IMR-90 (cell line): ENCODE measurements at regions not wholly inside any gene's neighbourhood (a gene's known extent, or its start where the extent isn't known, plus 50 kb on each side); places are given as distances from the start of the nearest gene placed in this dataset.

Source experiments
- ATAC-seq: fragments of 200-7000 bp; cut with Tn5 transposase; 2 replicates; pipeline ENCODE4 v1.9.1; 2020; ENCODE audit warnings: low read depth, mild to moderate bottlenecking, moderate library complexity
- BruUV-seq: library from RNA; stranded (reverse); fragments of 400-500 nt; replicated peaks from 2 replicates; lab custom pipeline; 2021; lab: Mats Ljungman, UMichigan
- CTCF ChIA-PET: fragments of 300-600 bp; formaldehyde crosslinking; extraction: SDS; loops from one replicate; lab custom pipeline; 2021; ENCODE audit warnings: antibody characterized with exemption; lab: Yijun Ruan, JAX
- POLR2A ChIA-PET: fragments of 300-600 bp; sonication (Branson Sonifier 250); formaldehyde crosslinking; loops from one replicate; lab custom pipeline; 2022; ENCODE audit warnings: antibody characterized with exemption; ENCODE audit not compliant: unreplicated experiment; lab: Charles Lee
- DNase-seq: peaks from one replicate; pipeline ENCODE4 v3.0.0; 2013
- H2AFZ ChIP-seq: replicated peaks from 2 replicates; pipeline ENCODE3; 2013; ENCODE audit warnings: low read length, mild to moderate bottlenecking; ENCODE audit not compliant: poor library complexity
- H2AK5ac ChIP-seq: 2 replicates; pipeline ENCODE4 v1.6.1; 2013; ENCODE audit warnings: low read depth, low read length, inconsistent platforms
- H2AK9ac ChIP-seq: replicated peaks from 2 replicates; pipeline ENCODE3; 2013; ENCODE audit warnings: mild to moderate bottlenecking, low read depth, low read length, moderate library complexity; ENCODE audit not compliant: poor library complexity
- H2BK120ac ChIP-seq: 2 replicates; pipeline ENCODE4 v1.6.1; 2013; ENCODE audit warnings: low read depth, low read length, inconsistent platforms
- H2BK15ac ChIP-seq: 3 replicates; pipeline ENCODE4 v1.6.1; 2013; ENCODE audit warnings: low read depth, low read length, inconsistent platforms
- H2BK20ac ChIP-seq: 2 replicates; pipeline ENCODE4 v1.6.1; 2013; ENCODE audit warnings: low read depth, mild to moderate bottlenecking, inconsistent platforms, low read length, moderate library complexity
- H2BK5ac ChIP-seq: 2 replicates; pipeline ENCODE4 v1.6.1; 2013; ENCODE audit warnings: mild to moderate bottlenecking, low read depth, low read length, inconsistent platforms; ENCODE audit not compliant: poor library complexity, severe bottlenecking
- H3K14ac ChIP-seq: replicated peaks from 2 replicates; pipeline ENCODE4 v1.6.1; 2013; ENCODE audit warnings: low read depth, low read length, inconsistent platforms
- H3K18ac ChIP-seq: 2 replicates; pipeline ENCODE4 v1.6.1; 2013; ENCODE audit warnings: low read depth, low read length, control low read depth
- H3K23ac ChIP-seq: 2 replicates; pipeline ENCODE4 v1.6.1; 2013; ENCODE audit warnings: low read depth, low read length, inconsistent platforms
- H3K27ac ChIP-seq: 2 replicates; pipeline ENCODE4 v1.5.1; 2013; ENCODE audit warnings: mild to moderate bottlenecking, control low read depth, low read length; ENCODE audit not compliant: insufficient read depth
- H3K27me3 ChIP-seq: 2 replicates; pipeline ENCODE4 v1.6.1; 2013; ENCODE audit warnings: low read length; ENCODE audit not compliant: control insufficient read depth, insufficient read depth
- H3K36me3 ChIP-seq: 2 replicates; pipeline ENCODE4 v1.6.1; 2013; ENCODE audit warnings: low read length, mixed read lengths; ENCODE audit not compliant: control insufficient read depth, insufficient read depth
- H3K4ac ChIP-seq: 2 replicates; pipeline ENCODE4 v1.6.1; 2013; ENCODE audit warnings: low read depth, low read length, inconsistent platforms
- H3K4me1 ChIP-seq: 2 replicates; pipeline ENCODE4 v1.6.1; 2013; ENCODE audit warnings: low read length, mixed read lengths; ENCODE audit not compliant: control insufficient read depth, insufficient read depth
- H3K4me2 ChIP-seq: 2 replicates; pipeline ENCODE4 v1.6.1; 2013; ENCODE audit warnings: low read depth, mild to moderate bottlenecking, control low read depth, low read length, moderate library complexity
- H3K4me3 ChIP-seq: 2 replicates; pipeline ENCODE4 v1.5.1; 2013; ENCODE audit warnings: low read depth, mild to moderate bottlenecking, control low read depth, low read length, moderate library complexity; ENCODE audit not compliant: insufficient read depth
- H3K56ac ChIP-seq: 2 replicates; pipeline ENCODE4 v1.6.1; 2013; ENCODE audit warnings: low read length, inconsistent platforms; ENCODE audit not compliant: insufficient read depth; ENCODE audit errors: extremely low read depth
- H3K79me1 ChIP-seq, 2 experiments: 2 replicates each; pipeline ENCODE4 v1.6.1; 2013; ENCODE audit warnings: low read length in 2 of 2, inconsistent platforms in 1 of 2, low read depth in 1 of 2
- H3K9ac ChIP-seq: 2 replicates; pipeline ENCODE4 v1.6.1; 2013; ENCODE audit warnings: low read depth, low read length, control low read depth
- H3K9me1 ChIP-seq: 2 replicates; pipeline ENCODE4 v1.6.1; 2013; ENCODE audit warnings: low read length, inconsistent platforms; ENCODE audit not compliant: insufficient read depth
- H3K9me3 ChIP-seq: 2 replicates; pipeline ENCODE4 v1.6.1; 2013; ENCODE audit warnings: low read length; ENCODE audit not compliant: control insufficient read depth, insufficient read depth
- H4K20me1 ChIP-seq: 2 replicates; pipeline ENCODE4 v1.6.1; 2013; ENCODE audit warnings: low read length, inconsistent platforms; ENCODE audit not compliant: insufficient read depth
- H4K5ac ChIP-seq: 2 replicates; pipeline ENCODE4 v1.6.1; 2013; ENCODE audit warnings: mild to moderate bottlenecking, low read depth, low read length, control low read depth
- H4K8ac ChIP-seq, 2 experiments: 2 replicates each; pipeline ENCODE4 v1.6.1; 2013; ENCODE audit warnings: low read depth in 2 of 2, low read length in 2 of 2, control low read depth in 1 of 2, inconsistent platforms in 1 of 2
- H4K91ac ChIP-seq: 2 replicates; pipeline ENCODE4 v1.6.1; 2013; ENCODE audit warnings: low read depth, low read length, inconsistent platforms; ENCODE audit not compliant: insufficient read depth
- BHLHE40 ChIP-seq: fragments of 150-350 bp; IDR thresholded peaks from 2 replicates; pipeline ENCODE4 v1.6.1; 2016; ENCODE audit warnings: mild to moderate bottlenecking, low read depth, low read length
- CEBPB ChIP-seq: IDR thresholded peaks from 2 replicates; pipeline ENCODE4 v1.6.1; 2012; ENCODE audit warnings: low read depth, low read length, improper control_type of control experiment
- CHD1 ChIP-seq: IDR thresholded peaks from 2 replicates; pipeline ENCODE4 v1.6.1; 2012; ENCODE audit warnings: low read depth, low read length, improper control_type of control experiment
- FOS ChIP-seq: fragments of 150-350 bp; IDR thresholded peaks from 2 replicates; pipeline ENCODE4 v1.6.1; 2016; ENCODE audit warnings: low read depth, low read length
- MAFK ChIP-seq: IDR thresholded peaks from 2 replicates; pipeline ENCODE4 v1.6.1; 2012; ENCODE audit warnings: low read depth, low read length, improper control_type of control experiment
- MXI1 ChIP-seq: IDR thresholded peaks from 2 replicates; pipeline ENCODE4 v1.6.1; 2012; ENCODE audit warnings: low read depth, mild to moderate bottlenecking, low read length, moderate library complexity, borderline replicate concordance
- NFE2L2 ChIP-seq: fragments of 150-350 bp; IDR thresholded peaks from 2 replicates; pipeline ENCODE4 v1.6.1; 2016; ENCODE audit warnings: low read depth, mild to moderate bottlenecking, low read length
- RAD21 ChIP-seq: IDR thresholded peaks from 2 replicates; pipeline ENCODE4 v1.6.1; 2012; ENCODE audit warnings: low read length, improper control_type of control experiment
- RCOR1 ChIP-seq: IDR thresholded peaks from 2 replicates; pipeline ENCODE4 v1.6.1; 2012; ENCODE audit warnings: mild to moderate bottlenecking, low read length, improper control_type of control experiment; ENCODE audit not compliant: insufficient replicate concordance
- RFX5 ChIP-seq: IDR thresholded peaks from 2 replicates; pipeline ENCODE4 v1.8.0; 2012; ENCODE audit warnings: low read depth, mild to moderate bottlenecking, low read length, moderate library complexity
- SMC3 ChIP-seq: fragments of 150-350 bp; IDR thresholded peaks from 2 replicates; pipeline ENCODE4 v1.6.1; 2016; ENCODE audit warnings: low read depth, mild to moderate bottlenecking, antibody characterized with exemption, low read length, moderate library complexity
- WGBS, 2 experiments: methylation state at CpG; one replicate each; pipeline versions ENCODE4 v1.1.5 to v1.1.7; 2013; ENCODE audit warnings: missing lambda C conversion rate in 2 of 2; ENCODE audit not compliant: insufficient read length in 1 of 2; ENCODE audit errors: extremely low coverage in 2 of 2; 5-methylcytosine and 5-hydroxymethylcytosine counted together
- dilution Hi-C: fragments of 300-500 bp; cut with HindIII; formaldehyde crosslinking; loops from one replicate; pipeline ENCODE4 v1.14.3; 2018; ENCODE audit warnings: low sequenced_read_pairs; ENCODE audit not compliant: unreplicated experiment
- in situ Hi-C: fragments of 300-500 bp; cut with MboI; formaldehyde crosslinking; loops from 3 replicates; pipeline ENCODE4 v1.14.3; 2019; ENCODE audit warnings: low sequenced_read_pairs, inconsistent platforms, mixed read lengths
- intact Hi-C: fragments of 100-400 bp; cut with micrococcal nuclease; formaldehyde crosslinking; loops from 2 replicates; pipeline ENCODE4 v1.10.0; 2022
- TF ChIP-seq, protein P1 (sequence below): conservative IDR thresholded peaks from 2 replicates; pipeline ENCODE4 v1.5.1; 2012; ENCODE audit warnings: mild to moderate bottlenecking, low read depth, low read length, improper control_type of control experiment
- TF ChIP-seq, protein P2 (sequence below): fragments of 150-350 bp; IDR thresholded peaks from 2 replicates; pipeline ENCODE4 v1.6.1; 2017; ENCODE audit warnings: mild to moderate bottlenecking, antibody characterized with exemption, low read length, low read depth
- TF ChIP-seq, protein P3 (sequence below): fragments of 150-350 bp; IDR thresholded peaks from 2 replicates; pipeline ENCODE4 v1.6.1; 2016; ENCODE audit warnings: low read depth, mild to moderate bottlenecking, low read length, moderate library complexity, borderline replicate concordance

DNA sequence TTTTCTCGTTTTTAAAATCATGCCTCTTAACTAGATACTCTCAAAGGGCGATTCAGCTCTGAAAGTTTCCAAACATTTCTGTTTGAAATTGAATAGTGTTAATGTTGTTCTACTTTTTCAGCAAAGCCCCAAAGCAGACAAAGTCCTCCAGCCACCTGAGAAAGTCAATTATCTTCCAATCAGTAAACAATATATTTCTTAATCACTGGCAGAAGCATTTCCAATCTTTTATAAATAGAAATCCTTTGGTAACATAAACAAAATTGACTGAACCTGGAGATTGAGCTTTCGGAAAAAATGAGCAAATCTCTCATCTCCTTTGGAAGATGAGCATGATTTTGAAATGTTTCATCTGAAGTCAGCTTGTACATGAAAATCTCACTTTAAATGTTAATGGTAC, 84.4 kb upstream of the FIBIN start:
- Histone ChIP-seq H3K56ac (no peak overlapping the region), H2BK15ac (no peak overlapping the region), H2AFZ (no peak overlapping the region), H2BK120ac (no peak overlapping the region), H3K27ac (no peak overlapping the region), H3K4me3 (no peak overlapping the region), H3K23ac (no peak overlapping the region), H3K4me2 (no peak overlapping the region), H3K4ac (no peak overlapping the region), H2BK5ac (no peak overlapping the region), H4K20me1 (no peaks in the 10 kb centered on the region), H4K5ac (no peak overlapping the region), H4K8ac (no peak overlapping the region), H2AK5ac (no peak overlapping the region), H3K36me3 (no peaks in the 10 kb centered on the region), H3K4me1 (no peaks in the 10 kb centered on the region), H2BK20ac (no peak overlapping the region), H3K9me1 (no peaks in the 10 kb centered on the region), H4K91ac (no peak overlapping the region), H3K9ac (no peak overlapping the region), H3K27me3 (no peaks in the 10 kb centered on the region), H3K79me1 (no peaks in the 10 kb centered on the region), H3K14ac (no peak overlapping the region), H3K9me3 (no peaks in the 10 kb centered on the region), H3K18ac (no peak overlapping the region), H2AK9ac (no peak overlapping the region)
- POLR2A ChIA-PET: no interaction called here
- intact Hi-C loops: no loop called here
- TF ChIP-seq, protein P1, sequence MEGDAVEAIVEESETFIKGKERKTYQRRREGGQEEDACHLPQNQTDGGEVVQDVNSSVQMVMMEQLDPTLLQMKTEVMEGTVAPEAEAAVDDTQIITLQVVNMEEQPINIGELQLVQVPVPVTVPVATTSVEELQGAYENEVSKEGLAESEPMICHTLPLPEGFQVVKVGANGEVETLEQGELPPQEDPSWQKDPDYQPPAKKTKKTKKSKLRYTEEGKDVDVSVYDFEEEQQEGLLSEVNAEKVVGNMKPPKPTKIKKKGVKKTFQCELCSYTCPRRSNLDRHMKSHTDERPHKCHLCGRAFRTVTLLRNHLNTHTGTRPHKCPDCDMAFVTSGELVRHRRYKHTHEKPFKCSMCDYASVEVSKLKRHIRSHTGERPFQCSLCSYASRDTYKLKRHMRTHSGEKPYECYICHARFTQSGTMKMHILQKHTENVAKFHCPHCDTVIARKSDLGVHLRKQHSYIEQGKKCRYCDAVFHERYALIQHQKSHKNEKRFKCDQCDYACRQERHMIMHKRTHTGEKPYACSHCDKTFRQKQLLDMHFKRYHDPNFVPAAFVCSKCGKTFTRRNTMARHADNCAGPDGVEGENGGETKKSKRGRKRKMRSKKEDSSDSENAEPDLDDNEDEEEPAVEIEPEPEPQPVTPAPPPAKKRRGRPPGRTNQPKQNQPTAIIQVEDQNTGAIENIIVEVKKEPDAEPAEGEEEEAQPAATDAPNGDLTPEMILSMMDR: no peak
- TF ChIP-seq RCOR1 (no peak), MXI1 (no peak), CHD1 (no peak), FOS (no peak), NFE2L2 (no peak), RFX5 (no peak), RAD21 (no peak), CEBPB (no peak), BHLHE40 (no peak), SMC3 (no peak), MAFK (no peak)
- TF ChIP-seq, protein P2, sequence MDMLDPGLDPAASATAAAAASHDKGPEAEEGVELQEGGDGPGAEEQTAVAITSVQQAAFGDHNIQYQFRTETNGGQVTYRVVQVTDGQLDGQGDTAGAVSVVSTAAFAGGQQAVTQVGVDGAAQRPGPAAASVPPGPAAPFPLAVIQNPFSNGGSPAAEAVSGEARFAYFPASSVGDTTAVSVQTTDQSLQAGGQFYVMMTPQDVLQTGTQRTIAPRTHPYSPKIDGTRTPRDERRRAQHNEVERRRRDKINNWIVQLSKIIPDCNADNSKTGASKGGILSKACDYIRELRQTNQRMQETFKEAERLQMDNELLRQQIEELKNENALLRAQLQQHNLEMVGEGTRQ: no peak
- TF ChIP-seq, protein P3, sequence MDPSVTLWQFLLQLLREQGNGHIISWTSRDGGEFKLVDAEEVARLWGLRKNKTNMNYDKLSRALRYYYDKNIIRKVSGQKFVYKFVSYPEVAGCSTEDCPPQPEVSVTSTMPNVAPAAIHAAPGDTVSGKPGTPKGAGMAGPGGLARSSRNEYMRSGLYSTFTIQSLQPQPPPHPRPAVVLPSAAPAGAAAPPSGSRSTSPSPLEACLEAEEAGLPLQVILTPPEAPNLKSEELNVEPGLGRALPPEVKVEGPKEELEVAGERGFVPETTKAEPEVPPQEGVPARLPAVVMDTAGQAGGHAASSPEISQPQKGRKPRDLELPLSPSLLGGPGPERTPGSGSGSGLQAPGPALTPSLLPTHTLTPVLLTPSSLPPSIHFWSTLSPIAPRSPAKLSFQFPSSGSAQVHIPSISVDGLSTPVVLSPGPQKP: no peak
- in situ Hi-C loops: no loop called here
- dilution Hi-C loops: no loop called here
- ATAC-seq: no peak
- WGBS, 2 experiments: no CpG with 5 or more reads among the region's 3 CpGs
- BruUV-seq: no TSS peak
- CTCF ChIA-PET: no interaction called here
- no peak for DNase-seq
